GM18870 (cell line): ENCODE measurements at regions not wholly inside any gene's neighbourhood (a gene's known extent, or its start where the extent isn't known, plus 50 kb on each side); places are given as distances from the start of the nearest gene placed in this dataset.

Experiments
- ATAC-seq: cut with Tn5 transposase; IDR thresholded peaks from one replicate; pipeline ENCODE4 v1.9.1; 2021; ENCODE audit warnings: moderate library complexity; ENCODE audit not compliant: unreplicated experiment

- no peak for ATAC-seq
Measured at GRCh38 chr10:65301181-65301580, 1624.7 kb upstream of the LRRTM3 start.

DNA sequence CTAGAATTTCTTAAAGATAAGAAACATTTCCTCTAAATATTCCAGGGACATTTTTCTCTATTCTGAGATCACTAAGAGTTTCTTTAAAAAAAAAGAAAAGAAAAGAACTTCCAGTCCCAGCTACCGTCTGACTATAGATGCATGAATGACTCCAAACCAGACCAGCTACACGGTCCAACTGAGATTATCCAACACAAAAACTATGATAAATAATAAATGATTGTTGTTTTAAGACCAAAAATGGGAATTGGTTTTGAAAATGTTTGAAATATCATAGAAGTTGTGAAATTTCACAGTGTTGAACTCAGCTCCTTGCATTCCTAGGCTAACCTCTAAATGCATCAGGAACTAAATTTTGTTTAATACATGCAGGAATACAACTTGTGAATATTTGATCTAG, 1619.6 kb upstream of the LRRTM3 start:
- no peak for ATAC-seq

DNA sequence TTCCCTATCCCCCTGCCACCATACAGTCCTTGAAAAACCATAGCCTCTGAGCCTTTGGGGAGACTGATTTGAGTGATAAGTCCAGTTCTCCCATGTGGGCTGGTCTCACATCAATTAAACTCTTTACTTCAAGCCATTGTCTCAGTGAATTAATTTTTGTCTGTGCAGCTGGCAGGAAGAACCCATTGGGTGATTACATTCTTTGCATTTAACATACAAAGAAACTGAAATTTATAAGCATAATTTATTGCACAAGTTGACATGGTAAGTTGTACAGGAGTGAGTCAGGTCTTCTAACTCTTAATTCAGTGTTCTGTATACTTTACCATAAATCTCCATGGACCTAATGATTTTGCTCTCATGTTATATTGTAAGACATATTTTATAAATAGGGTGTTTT, 1613.0 kb upstream of the LRRTM3 start:
- ATAC-seq, result no peak

DNA sequence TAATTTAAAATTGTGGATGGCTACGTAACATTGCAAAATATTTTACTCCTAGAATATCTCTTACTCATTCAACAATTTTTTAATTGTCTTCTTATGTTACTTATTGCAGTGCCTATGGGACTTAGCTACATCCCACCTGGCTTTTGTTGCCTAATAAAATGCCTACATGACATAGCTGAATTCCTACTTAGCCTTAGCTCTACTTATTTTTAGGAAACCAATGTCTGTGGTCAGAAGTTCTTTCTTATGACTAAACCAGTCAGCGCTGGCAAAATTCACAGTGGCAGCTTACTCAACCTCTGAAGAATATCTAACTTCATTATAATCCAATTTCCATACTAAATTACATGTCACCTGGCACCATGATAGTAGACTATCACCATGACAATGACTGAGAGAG, 1612.4 kb upstream of the LRRTM3 start:
- no peak for ATAC-seq

DNA sequence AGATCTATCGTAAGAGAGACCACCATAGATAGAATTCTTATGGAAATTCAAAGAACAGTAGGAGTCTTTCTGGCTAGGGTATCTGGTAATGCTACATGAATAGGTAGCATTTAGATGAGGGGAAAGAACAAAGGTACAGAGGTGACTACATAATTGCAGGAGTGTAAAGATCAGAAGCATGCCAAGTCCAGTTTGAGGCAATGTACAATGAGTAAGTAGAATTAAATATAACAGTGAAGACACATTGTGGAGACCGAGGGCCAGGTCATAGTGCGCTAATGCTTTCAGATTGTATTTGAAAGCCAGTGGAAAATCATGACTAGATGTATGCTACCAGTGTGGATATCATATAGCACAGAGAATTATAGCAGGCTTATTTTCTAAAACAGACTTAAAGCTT, 1611.6 kb upstream of the LRRTM3 start:
- ATAC-seq, result no peak

- ATAC-seq, result no peak
Measured at GRCh38 chr10:65319493-65319892, 1606.3 kb upstream of the LRRTM3 start.

GRCh38 chr10:65320236-65321026, 1605.4 kb upstream of the LRRTM3 start:
- ATAC-seq, result no peak

DNA sequence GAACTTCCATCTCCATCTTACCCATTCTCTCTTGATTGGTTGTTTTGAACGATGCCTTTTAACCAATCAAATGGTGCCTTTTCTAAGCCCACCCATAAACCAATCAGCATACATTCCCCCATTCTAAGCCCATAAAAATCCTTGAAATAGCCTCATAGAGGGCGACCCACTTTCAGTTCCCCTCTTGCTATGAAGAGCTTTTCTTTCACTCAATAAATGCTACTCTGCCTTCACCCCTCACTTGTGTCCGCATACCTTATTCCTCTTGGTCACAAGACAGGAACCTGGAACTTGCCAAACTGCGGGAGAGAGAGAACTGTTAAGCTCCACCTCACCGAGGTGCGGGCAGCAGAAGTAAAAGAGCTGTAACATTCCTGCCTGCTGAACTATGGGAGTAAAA, 1602.0 kb upstream of the LRRTM3 start:
- no peak for ATAC-seq

DNA sequence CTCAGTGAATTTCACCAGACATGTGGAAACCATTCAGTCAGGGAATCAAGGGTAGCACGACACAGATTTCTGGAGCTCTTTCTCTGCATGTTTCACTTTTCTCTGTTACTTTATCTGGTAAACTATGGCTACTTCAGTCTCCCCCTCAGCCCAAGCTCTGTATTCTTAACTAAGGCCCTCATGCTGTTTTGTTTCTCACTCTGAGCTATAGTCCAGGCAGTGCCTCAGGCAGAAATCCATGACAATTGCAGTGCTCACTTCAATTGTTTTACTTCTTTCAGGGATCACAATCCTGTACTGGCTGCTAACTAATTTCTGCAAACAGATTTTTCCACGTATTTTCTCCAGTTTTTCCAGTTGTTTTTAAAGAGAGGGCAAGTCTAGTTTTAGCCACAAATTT, 1599.9 kb upstream of the LRRTM3 start:
- ATAC-seq, result no peak

DNA sequence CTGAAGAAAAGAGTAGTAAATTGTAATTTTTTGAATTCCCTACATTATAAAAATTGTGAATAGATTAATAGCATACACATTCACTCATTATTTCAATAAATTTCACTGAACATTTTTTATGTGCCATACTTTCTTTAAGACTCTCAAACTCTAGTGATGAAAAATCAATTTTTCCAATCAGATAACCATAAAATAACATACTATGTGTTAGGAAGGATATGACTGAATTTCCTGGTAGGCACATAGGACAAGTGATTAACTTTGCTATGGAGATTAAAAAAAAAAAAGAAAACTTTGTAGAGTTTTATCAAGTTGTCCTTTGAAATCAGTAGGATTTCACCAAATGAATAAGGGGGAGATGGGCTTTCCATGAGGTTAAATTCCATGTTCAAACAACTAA, 1597.3 kb upstream of the LRRTM3 start:
- no peak for ATAC-seq

- no peak for ATAC-seq
Measured at GRCh38 chr10:65335311-65335710, 1590.5 kb upstream of the LRRTM3 start.

GRCh38 chr10:65340340-65340739, 1585.5 kb upstream of the LRRTM3 start:
- no peak for ATAC-seq

DNA sequence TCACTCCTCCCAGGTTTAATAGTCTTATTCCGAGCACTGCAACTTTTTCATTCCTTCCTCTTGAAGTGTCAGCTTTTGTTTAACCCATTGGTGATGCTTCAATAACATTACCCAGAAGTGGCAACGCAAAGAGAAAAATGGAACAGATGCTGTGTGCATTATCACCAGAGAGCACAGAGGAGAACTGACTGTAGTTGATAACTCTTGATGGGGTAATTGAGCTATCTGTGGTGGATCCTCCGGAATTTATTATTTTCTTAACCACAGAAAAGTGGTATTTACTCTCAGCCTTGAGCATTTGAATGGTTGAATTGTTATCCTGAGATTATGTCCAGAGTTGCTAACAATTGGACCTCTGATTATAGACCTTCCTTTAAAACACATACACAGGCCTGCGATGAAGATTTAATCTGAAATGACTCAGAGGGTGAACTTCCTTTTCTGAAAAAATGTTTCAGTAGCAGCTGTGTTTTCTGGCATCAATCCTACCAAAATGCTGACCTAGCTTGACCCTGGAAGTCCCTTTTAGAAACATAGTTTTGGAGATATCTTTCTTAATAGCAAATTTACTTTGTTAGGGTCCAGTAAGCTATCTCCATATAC, 1584.4 kb upstream of the LRRTM3 start:
- ATAC-seq, result no peak

DNA sequence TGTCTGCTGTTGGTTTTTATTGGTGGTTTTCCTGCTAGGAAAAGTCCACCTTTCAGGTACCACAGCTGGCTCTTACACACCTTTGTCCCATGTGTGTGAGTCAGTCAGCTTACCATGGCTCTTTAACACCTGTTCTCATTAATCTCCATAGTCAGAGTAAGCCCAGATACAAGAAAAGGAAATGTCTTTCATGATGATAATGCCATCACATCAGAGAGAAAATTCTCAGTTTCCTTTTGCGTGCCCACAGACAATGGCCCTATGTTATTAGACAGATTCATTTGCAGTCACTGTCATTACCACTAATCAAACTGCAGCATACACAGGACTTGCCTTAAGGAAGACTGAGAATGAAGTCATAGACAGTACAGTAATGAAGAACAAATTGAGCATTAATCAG, 1583.6 kb upstream of the LRRTM3 start:
- no peak for ATAC-seq

GRCh38 chr10:65346466-65346865, 1579.4 kb upstream of the LRRTM3 start:
- no peak for ATAC-seq

DNA sequence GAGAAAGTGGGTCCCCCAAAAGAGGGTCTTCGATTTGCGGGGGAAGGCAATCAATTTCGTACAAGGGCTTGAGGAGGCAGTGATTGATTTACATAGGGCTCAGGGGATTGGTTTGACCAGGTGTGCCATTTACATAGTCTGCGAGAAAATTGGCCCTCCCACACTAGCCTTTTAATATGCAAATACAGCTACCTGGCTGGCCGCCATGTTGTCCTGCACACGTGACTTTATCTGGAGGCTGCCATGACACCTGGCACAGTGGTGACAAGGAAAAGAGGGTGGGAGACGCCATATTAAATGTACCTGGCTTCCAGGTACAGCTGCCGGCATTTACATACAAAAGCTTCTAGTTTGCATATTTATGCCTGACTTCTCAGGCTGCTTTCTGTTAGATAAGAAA, 1577.2 kb upstream of the LRRTM3 start:
- ATAC-seq, result no peak

DNA sequence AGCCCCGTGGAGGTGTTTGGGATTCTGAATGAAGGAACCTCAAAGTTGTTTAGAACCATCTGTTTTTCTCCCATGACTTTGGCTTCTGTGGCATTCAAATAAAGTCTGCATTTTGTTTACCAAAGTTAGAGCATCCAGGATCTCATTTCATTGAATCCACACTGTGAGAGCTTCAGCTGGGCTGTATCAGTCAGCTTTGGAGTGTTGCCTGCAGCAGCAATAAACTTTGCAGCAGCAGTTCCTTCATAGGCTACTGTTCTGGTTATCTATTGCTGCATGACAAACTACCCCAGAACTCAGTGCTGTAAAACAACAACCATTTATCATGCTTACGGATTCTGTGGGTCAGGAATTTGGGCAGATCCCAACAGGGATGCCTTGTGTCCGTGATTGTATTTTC, 1575.2 kb upstream of the LRRTM3 start:
- no peak for ATAC-seq

GRCh38 chr10:65355141-65355680, 1570.6 kb upstream of the LRRTM3 start:
- no peak for ATAC-seq

- no peak for ATAC-seq
Measured at GRCh38 chr10:65358565-65358964, 1567.3 kb upstream of the LRRTM3 start.

DNA sequence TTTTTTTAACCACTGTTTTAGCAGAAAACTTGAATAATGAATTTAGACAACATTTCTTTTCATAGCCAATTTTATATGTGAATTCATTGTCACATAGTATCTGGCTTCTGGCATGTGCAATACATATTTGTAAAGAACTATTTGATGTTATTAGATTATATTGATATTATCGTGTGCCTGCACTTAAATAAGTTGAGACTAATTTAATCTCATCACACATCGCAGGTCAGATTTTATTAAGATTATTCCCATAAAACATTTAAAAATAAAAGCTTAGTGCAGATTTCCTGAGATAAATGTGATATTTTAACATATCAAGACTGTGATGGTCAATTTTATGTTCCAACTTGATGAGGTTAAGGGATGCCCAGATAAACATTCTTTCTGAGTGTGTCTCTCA, 1565.3 kb upstream of the LRRTM3 start:
- no peak for ATAC-seq

- ATAC-seq, result no peak
Measured at GRCh38 chr10:65365878-65366277, 1560.0 kb upstream of the LRRTM3 start.

GRCh38 chr10:65367706-65368105, 1558.1 kb upstream of the LRRTM3 start:
- no peak for ATAC-seq

DNA sequence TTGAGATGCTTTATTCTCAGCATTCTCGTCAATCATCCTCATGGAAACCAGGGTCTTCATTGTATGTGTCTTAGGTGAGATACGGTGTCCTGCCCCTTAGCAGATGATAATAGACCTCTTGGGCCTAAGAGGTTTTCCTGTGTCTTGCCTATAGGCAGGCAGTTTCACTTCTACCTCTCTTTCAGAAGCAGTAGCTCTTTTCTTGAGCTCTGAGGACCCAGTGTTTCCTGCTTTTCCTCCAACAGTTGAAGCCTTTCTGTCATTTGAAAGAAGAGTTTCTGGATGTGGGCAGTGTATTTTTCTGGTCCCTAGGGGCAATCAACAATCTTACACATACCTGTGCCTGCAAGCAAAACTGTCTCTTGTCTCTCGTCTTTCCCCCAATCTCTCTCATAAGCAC, 1550.3 kb upstream of the LRRTM3 start:
- ATAC-seq, result no peak
